ENCODE measurements at regions not wholly inside any gene's neighbourhood (a gene's known extent, or its start where the extent isn't known, plus 50 kb on each side); places are given as distances from the start of the nearest gene placed in this dataset.

DNA sequence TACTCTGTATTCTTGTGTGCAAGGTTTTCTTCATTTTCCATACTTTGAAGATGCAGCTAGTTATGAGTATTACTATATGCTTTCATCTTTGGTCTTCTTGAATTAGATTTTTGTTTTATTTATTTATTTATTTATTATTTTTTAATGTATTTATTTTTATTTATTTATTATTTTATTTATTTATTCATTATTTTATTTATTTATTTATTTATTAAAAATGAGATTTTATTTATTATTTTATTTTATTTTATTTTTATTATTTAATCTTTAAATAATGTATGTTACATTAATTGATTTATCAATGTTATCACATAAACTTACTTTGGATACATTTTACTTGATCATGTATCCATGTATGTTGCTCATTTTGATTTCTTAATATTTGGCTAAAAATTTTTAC is 132.3 kb upstream of the GALNT13 start:
- Histone ChIP-seq H3K27me3 (no peaks in the 10 kb centered on the region), H3K27ac (no peak overlapping the region), H3K4me3 (no peak overlapping the region), H3K36me3 (no peaks in the 10 kb centered on the region), H3K9me3 (no peaks in the 10 kb centered on the region), H3K4me1 (no peaks in the 10 kb centered on the region)
- no peak for TF ChIP-seq POLR2AphosphoS5 (IDR thresholded peaks at IDR 0.05; ENCODE audit: insufficient read depth in 1 of 2, low read depth in 1 of 2)
- TF ChIP-seq POLR2A (IDR thresholded peaks at IDR 0.05): no peak
- TF ChIP-seq, protein P1, sequence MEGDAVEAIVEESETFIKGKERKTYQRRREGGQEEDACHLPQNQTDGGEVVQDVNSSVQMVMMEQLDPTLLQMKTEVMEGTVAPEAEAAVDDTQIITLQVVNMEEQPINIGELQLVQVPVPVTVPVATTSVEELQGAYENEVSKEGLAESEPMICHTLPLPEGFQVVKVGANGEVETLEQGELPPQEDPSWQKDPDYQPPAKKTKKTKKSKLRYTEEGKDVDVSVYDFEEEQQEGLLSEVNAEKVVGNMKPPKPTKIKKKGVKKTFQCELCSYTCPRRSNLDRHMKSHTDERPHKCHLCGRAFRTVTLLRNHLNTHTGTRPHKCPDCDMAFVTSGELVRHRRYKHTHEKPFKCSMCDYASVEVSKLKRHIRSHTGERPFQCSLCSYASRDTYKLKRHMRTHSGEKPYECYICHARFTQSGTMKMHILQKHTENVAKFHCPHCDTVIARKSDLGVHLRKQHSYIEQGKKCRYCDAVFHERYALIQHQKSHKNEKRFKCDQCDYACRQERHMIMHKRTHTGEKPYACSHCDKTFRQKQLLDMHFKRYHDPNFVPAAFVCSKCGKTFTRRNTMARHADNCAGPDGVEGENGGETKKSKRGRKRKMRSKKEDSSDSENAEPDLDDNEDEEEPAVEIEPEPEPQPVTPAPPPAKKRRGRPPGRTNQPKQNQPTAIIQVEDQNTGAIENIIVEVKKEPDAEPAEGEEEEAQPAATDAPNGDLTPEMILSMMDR (IDR thresholded peaks at IDR 0.05): no peak
- no peak for DNase-seq (ENCODE audit: extremely low spot score in 2 of 2)
- intact Hi-C loops (cut with DNase I): no loop called here

DNA sequence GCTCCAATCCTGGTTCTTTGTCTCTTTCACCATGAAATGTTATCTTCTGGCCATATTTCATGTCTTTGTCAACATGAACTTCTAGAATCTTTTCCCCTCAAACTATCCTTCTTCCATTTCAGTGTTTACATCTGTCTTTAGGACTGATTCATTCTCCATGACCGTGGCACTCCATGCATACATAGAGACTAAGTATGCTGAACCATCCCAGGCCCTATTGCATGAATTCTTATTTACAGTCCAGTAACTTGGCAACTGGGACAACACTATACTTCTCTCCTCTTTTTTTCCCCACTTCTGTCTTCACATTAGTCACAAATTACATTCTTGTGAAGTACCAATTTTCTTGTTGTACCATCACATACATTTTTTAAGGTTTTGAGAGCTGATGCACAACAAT is 109.8 kb upstream of the GALNT13 start:
- DNase-seq (ENCODE audit: extremely low spot score in 2 of 2): no peak
- no peak for TF ChIP-seq POLR2AphosphoS5 (IDR thresholded peaks at IDR 0.05; ENCODE audit: insufficient read depth in 1 of 2, low read depth in 1 of 2)
- TF ChIP-seq POLR2A (IDR thresholded peaks at IDR 0.05): no peak
- TF ChIP-seq, protein P1 (IDR thresholded peaks at IDR 0.05): no peak
- intact Hi-C loops (cut with DNase I): no loop called here
- H3K4me3 ChIP-seq: no peak overlapping the region
- H3K9me3 ChIP-seq: no peaks in the 10 kb centered on the region
- H3K4me1 ChIP-seq: no peaks in the 10 kb centered on the region
- H3K27ac ChIP-seq: no peak overlapping the region
- no peaks in the 10 kb centered on the region for H3K27me3 ChIP-seq
- H3K36me3 ChIP-seq: no peaks in the 10 kb centered on the region

DNA sequence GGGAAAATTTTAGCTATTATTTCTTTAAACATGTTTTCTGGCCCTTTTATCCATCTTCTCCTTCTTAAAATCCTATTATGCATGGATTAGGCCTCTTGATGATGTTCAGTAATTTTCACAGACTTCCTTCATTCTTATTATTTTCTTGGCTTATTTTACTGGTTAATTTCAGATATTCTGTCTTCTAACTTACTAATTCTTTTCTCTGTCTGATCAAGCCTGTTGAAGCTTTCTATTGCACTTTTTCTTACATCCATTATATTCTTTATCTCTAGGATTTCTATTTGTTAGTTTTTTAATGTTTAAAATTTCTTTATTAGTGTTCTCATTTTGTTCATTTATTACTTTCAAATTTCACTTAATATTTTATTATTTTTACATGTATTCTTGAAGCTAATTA is 105.3 kb upstream of the GALNT13 start:
- intact Hi-C loops (cut with DNase I): no loop called here
- H3K9me3 ChIP-seq: no peaks in the 10 kb centered on the region

DNA sequence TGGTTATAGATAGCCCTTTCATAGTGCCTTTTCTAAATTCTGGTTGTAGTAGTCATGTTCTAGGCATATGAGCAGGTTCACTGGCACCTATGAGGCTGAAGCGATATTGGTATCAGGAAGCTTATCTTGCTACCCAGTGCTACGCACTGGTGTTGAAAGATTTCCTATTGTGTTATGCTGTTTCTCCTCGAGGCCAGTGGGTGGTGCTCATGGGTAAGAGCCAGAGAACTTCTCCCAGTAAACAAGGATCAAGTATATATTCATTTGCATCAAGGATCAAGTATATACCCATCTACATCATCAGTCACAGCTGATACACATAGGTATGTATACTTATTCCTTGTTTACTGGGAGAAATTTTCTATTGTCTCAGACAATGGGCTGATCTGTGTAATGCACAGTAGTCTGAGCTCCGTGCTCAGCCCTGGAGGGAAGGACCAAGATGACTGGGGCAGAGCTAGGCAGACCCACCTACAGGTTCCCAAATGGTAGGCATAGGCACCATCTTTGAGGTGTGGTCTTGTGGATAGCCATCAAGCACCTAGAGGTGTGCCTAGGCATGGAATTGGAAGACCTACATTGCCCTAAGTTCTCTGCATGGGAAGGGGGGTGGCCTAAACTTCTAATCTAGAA is 101.2 kb upstream of the GALNT13 start:
- H3K36me3 ChIP-seq: no peaks in the 10 kb centered on the region
- H3K4me3 ChIP-seq: no peak overlapping the region
- H3K4me1 ChIP-seq: no peaks in the 10 kb centered on the region
- no peaks in the 10 kb centered on the region for H3K27me3 ChIP-seq
- no peaks in the 10 kb centered on the region for H3K9me3 ChIP-seq
- no peak overlapping the region for H3K27ac ChIP-seq
- intact Hi-C loops (cut with DNase I): no loop called here
- no peak for DNase-seq (ENCODE audit: extremely low spot score in 2 of 2)
- TF ChIP-seq POLR2AphosphoS5 (IDR thresholded peaks at IDR 0.05; ENCODE audit: insufficient read depth in 1 of 2, low read depth in 1 of 2) (no peak), POLR2A (IDR thresholded peaks at IDR 0.05) (no peak)
- TF ChIP-seq, protein P1 (IDR thresholded peaks at IDR 0.05): no peak

More for the DNA sequence above, 105.3 kb upstream of the GALNT13 start:
- TF ChIP-seq, protein P1 (IDR thresholded peaks at IDR 0.05): no peak
- TF ChIP-seq POLR2A (IDR thresholded peaks at IDR 0.05): no peak
- no peak for TF ChIP-seq POLR2AphosphoS5 (IDR thresholded peaks at IDR 0.05; ENCODE audit: insufficient read depth in 1 of 2, low read depth in 1 of 2)
- H3K4me3 ChIP-seq: no peak overlapping the region
- no peaks in the 10 kb centered on the region for H3K27me3 ChIP-seq
- DNase-seq (ENCODE audit: extremely low spot score in 2 of 2): no peak
- H3K36me3 ChIP-seq: no peaks in the 10 kb centered on the region
- H3K4me1 ChIP-seq: no peaks in the 10 kb centered on the region
- H3K27ac ChIP-seq: no peak overlapping the region

DNA sequence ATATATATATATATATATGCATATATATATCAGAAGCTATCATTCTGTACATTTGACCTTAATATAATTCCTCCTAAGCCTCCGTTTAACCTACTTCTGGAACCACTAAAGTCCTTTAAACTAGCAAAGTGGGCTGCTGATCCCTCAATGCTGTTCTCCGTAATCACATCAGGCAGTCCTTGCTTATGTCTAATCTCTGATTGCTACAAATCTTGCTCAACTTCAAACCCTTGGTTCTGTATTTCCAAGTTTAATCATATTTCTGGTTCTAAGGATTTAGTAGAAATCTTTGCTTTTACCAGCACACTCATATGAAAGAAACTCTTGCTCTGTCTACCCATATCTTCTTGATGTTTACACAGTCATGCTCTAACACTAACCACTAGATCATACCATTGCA is 91.5 kb upstream of the GALNT13 start:
- Histone ChIP-seq H3K4me3 (no peak overlapping the region), H3K36me3 (no peaks in the 10 kb centered on the region), H3K27ac (no peak overlapping the region), H3K9me3 (no peaks in the 10 kb centered on the region), H3K27me3 (no peaks in the 10 kb centered on the region), H3K4me1 (no peaks in the 10 kb centered on the region)
- TF ChIP-seq, protein P1 (IDR thresholded peaks at IDR 0.05): no peak
- TF ChIP-seq POLR2A (IDR thresholded peaks at IDR 0.05) (no peak), POLR2AphosphoS5 (IDR thresholded peaks at IDR 0.05; ENCODE audit: insufficient read depth in 1 of 2, low read depth in 1 of 2) (no peak)
- DNase-seq (ENCODE audit: extremely low spot score in 2 of 2): no peak
- intact Hi-C loops (cut with DNase I): no loop called here

All from vagina (tissue), 2 donors.